GM12878 (cell line): ENCODE measurements at regions not wholly inside any gene's neighbourhood (a gene's known extent, or its start where the extent isn't known, plus 50 kb on each side); places are given as distances from the start of the nearest gene placed in this dataset.

ENCODE experiments used
- ATAC-seq: fragments of 200-7000 bp; cut with Tn5 transposase; 3 replicates; pipeline ENCODE4 v1.9.1; 2020; ENCODE audit warnings: mild to moderate bottlenecking, moderate library complexity
- BruUV-seq: library from RNA; stranded (reverse); fragments of 400-500 nt; replicated peaks from 2 replicates; lab custom pipeline; 2021; lab: Mats Ljungman, UMichigan
- CTCF ChIA-PET: fragments of 300-600 bp; sonication (Branson Sonifier 250); formaldehyde crosslinking; extraction: SDS; loops from one replicate; lab custom pipeline; 2021; ENCODE audit warnings: inconsistent platforms; lab: Yijun Ruan, JAX
- POLR2A ChIA-PET: fragments of 350-600 bp; formaldehyde crosslinking; extraction: SDS; loops from one replicate; lab custom pipeline; 2021; ENCODE audit warnings: inconsistent platforms; lab: Charles Lee
- RAD21 ChIA-PET: fragments of 300-600 bp; sonication (Branson Sonifier 250); formaldehyde crosslinking; loops from one replicate; lab custom pipeline; 2023; ENCODE audit warnings: antibody characterized with exemption; ENCODE audit not compliant: unreplicated experiment; lab: Charles Lee
- SMC1A ChIA-PET: fragments of 300-600 bp; sonication (Branson Sonifier 250); formaldehyde crosslinking; loops from one replicate; lab custom pipeline; 2023; ENCODE audit not compliant: unreplicated experiment, uncharacterized antibody; lab: Charles Lee
- DNase-seq: peaks from one replicate; pipeline ENCODE4 v3.0.0-alpha.2; 2011; ENCODE audit warnings: low read depth, low spot score
- FAIRE-seq: peaks from 3 replicates; lab custom pipeline; 2011; peaks lifted over from hg19 to GRCh38; lab: Jason Lieb, UNC
- H2AFZ ChIP-seq: 2 replicates; pipeline ENCODE4 v1.6.0; 2011; ENCODE audit warnings: low read depth, low read length, control low read depth; ENCODE audit not compliant: control insufficient read depth
- H3K27ac ChIP-seq: 2 replicates; pipeline ENCODE4 v1.5.1; 2011; ENCODE audit warnings: control low read depth; ENCODE audit not compliant: control insufficient read depth, insufficient read depth
- H3K27me3 ChIP-seq, 2 experiments: replicated peaks in 1 of 2; 2 replicates each; pipeline versions ENCODE4 v1.6.0 to v1.6.1; 2011; ENCODE audit warnings: low read length in 1 of 2; ENCODE audit not compliant: control insufficient read depth in 2 of 2, insufficient read depth in 2 of 2
- H3K36me3 ChIP-seq, 2 experiments: 2 replicates each; pipeline ENCODE4 v1.5.1; 2011; ENCODE audit warnings: low read length in 1 of 2; ENCODE audit not compliant: control insufficient read depth in 2 of 2, insufficient read depth in 2 of 2
- H3K4me1 ChIP-seq: 2 replicates; pipeline ENCODE4 v1.6.1; 2011; ENCODE audit warnings: mild to moderate bottlenecking, low read length, moderate library complexity, mixed read lengths; ENCODE audit not compliant: control insufficient read depth, insufficient read depth
- H3K4me2 ChIP-seq: 2 replicates; pipeline ENCODE4 v1.6.0; 2011; ENCODE audit warnings: control low read depth; ENCODE audit not compliant: control insufficient read depth, insufficient read depth
- H3K4me3 ChIP-seq: fragments of 200-600 bp; sonication (generic); 2 replicates; pipeline ENCODE4 v1.5.1; 2016
- H3K79me2 ChIP-seq: 2 replicates; pipeline ENCODE4 v1.6.0; 2011; ENCODE audit warnings: low read length; ENCODE audit not compliant: control insufficient read depth, insufficient read depth
- H3K9ac ChIP-seq: 2 replicates; pipeline ENCODE4 v1.8.0; 2011; ENCODE audit warnings: low read length, control low read depth, mixed read lengths; ENCODE audit not compliant: control insufficient read depth, insufficient read depth
- H3K9me3 ChIP-seq: replicated peaks from 3 replicates; pipeline ENCODE4 v1.5.1; 2011; ENCODE audit warnings: mild to moderate bottlenecking, low read length; ENCODE audit not compliant: control insufficient read depth, insufficient read depth
- H4K20me1 ChIP-seq: 2 replicates; pipeline ENCODE4 v1.6.0; 2011; ENCODE audit not compliant: control insufficient read depth, insufficient read depth
- ATF7 ChIP-seq: fragments of 450-650 bp; IDR thresholded peaks from 2 replicates; pipeline ENCODE4 v1.6.1; 2016; ENCODE audit warnings: low read depth, mild to moderate bottlenecking
- BCL11A ChIP-seq: IDR thresholded peaks from 2 replicates; pipeline ENCODE4 v1.6.1; 2011; ENCODE audit warnings: low read depth, low read length
- BCLAF1 ChIP-seq: fragments of 450-650 bp; IDR thresholded peaks from 2 replicates; pipeline ENCODE4 v1.6.1; 2017; ENCODE audit warnings: antibody characterized with exemption, mild to moderate bottlenecking, moderate library complexity
- CBX3 ChIP-seq: fragments of 200-600 bp; sonication (generic); IDR thresholded peaks from 2 replicates; pipeline ENCODE4 v1.6.1; 2016; ENCODE audit warnings: low read depth, borderline replicate concordance
- EED ChIP-seq: sonication (generic); IDR thresholded peaks from 2 replicates; pipeline ENCODE4 v1.6.1; 2016; ENCODE audit warnings: antibody characterized with exemption, low read depth
- IKZF1 ChIP-seq: fragments of 450-650 bp; conservative IDR thresholded peaks from 2 replicates; pipeline ENCODE4 v1.6.1; 2017; ENCODE audit warnings: antibody characterized with exemption, mild to moderate bottlenecking
- MTA2 ChIP-seq: fragments of 450-650 bp; IDR thresholded peaks from 2 replicates; pipeline ENCODE4 v1.6.1; 2016; ENCODE audit warnings: low read depth, mild to moderate bottlenecking, moderate library complexity
- MYC ChIP-seq: IDR thresholded peaks from 2 replicates; pipeline ENCODE4 v1.6.1; 2011; ENCODE audit warnings: mild to moderate bottlenecking, low read length, moderate library complexity, inconsistent platforms; ENCODE audit not compliant: insufficient read depth, insufficient replicate concordance, insufficient read length, severe bottlenecking
- NR2C2 ChIP-seq: IDR thresholded peaks from 2 replicates; pipeline ENCODE4 v1.6.1; 2011; ENCODE audit warnings: borderline replicate concordance, low read depth; ENCODE audit not compliant: control insufficient read depth, insufficient read length
- POLR2A ChIP-seq: IDR thresholded peaks from 2 replicates; pipeline ENCODE4 v1.6.1; 2011; ENCODE audit warnings: low read depth, mild to moderate bottlenecking, low read length
- RB1 ChIP-seq: fragments of 450-650 bp; formaldehyde crosslinking; IDR thresholded peaks from 2 replicates; pipeline ENCODE4 v1.6.1; 2017; ENCODE audit warnings: mild to moderate bottlenecking, borderline replicate concordance
- SMARCA5 ChIP-seq: fragments of 450-650 bp; IDR thresholded peaks from 2 replicates; pipeline ENCODE4 v1.6.1; 2017; ENCODE audit warnings: mild to moderate bottlenecking
- SMC3 ChIP-seq: IDR thresholded peaks from 2 replicates; pipeline ENCODE4 v1.6.1; 2011; ENCODE audit warnings: low read length, improper control_type of control experiment, borderline replicate concordance
- SREBF2 ChIP-seq: IDR thresholded peaks from 2 replicates; pipeline ENCODE4 v1.6.1; 2012; ENCODE audit warnings: mild to moderate bottlenecking, low read length
- ZBED1 ChIP-seq: IDR thresholded peaks from 2 replicates; pipeline ENCODE4 v1.6.1; 2016; ENCODE audit warnings: borderline replicate concordance
- ZSCAN29 ChIP-seq: fragments of 450-650 bp; IDR thresholded peaks from 2 replicates; pipeline ENCODE4 v1.6.1; 2017; ENCODE audit warnings: mild to moderate bottlenecking, moderate library complexity
- ZZZ3 ChIP-seq: IDR thresholded peaks from 2 replicates; pipeline ENCODE4 v1.6.1; 2011; ENCODE audit warnings: low read depth; ENCODE audit not compliant: control insufficient read depth, insufficient read length
- WGBS: methylation state at CpG from one replicate; pipeline ENCODE4 v1.1.6; 2016; ENCODE audit warnings: low lambda C conversion rate; ENCODE audit not compliant: insufficient replicate concordance, insufficient coverage; ENCODE audit errors: missing lambda C conversion rate; 5-methylcytosine and 5-hydroxymethylcytosine counted together
- in situ Hi-C: fragments of 300-500 bp; cut with MboI; formaldehyde crosslinking; loops from 9 replicates; pipeline ENCODE4 v1.14.3; 2018; ENCODE audit warnings: mixed read lengths
- intact Hi-C: fragments of 100-400 bp; cut with micrococcal nuclease; formaldehyde crosslinking; loops from one replicate; pipeline ENCODE4 v1.14.2; 2022; ENCODE audit not compliant: unreplicated experiment
- TF ChIP-seq, protein P1 (sequence below): fragments of 450-650 bp; IDR thresholded peaks from 2 replicates; pipeline ENCODE4 v1.6.1; 2016; ENCODE audit warnings: mild to moderate bottlenecking
- TF ChIP-seq, protein P2 (sequence below): IDR thresholded peaks from 2 replicates; pipeline ENCODE4 v1.6.1; 2012; ENCODE audit warnings: low read depth, low read length, improper control_type of control experiment

GRCh38 chr9:88197781-88198340, 59.6 kb upstream of the SPATA31C2 start:
- Histone ChIP-seq H4K20me1 (no peaks in the 10 kb centered on the region), H3K79me2 (no peaks in the 10 kb centered on the region), H3K9ac (no peak overlapping the region), H3K4me3 (no peak overlapping the region), H3K36me3 (no peaks in the 10 kb centered on the region), H3K4me1 (no peaks in the 10 kb centered on the region), H3K27me3 (no peaks in the 10 kb centered on the region), H3K4me2 (no peak overlapping the region), H2AFZ (no peak overlapping the region), H3K9me3 (no peaks in the 10 kb centered on the region), H3K27ac (no peak overlapping the region)
- no TSS peak for BruUV-seq
- ATAC-seq, result no peak
- in situ Hi-C loops, result no loop called here
- DNase-seq, result no peak
- RAD21 ChIA-PET, result no interaction called here
- CTCF ChIA-PET, result no interaction called here
- POLR2A ChIA-PET, result no interaction called here
- intact Hi-C loops, result no loop called here
- SMC1A ChIA-PET, result no interaction called here
- no peak for FAIRE-seq
- 21% methylated on average over 4 of the region's 4 CpGs for WGBS
- TF ChIP-seq SMARCA5 (no peak), ATF7 (no peak), ZBED1 (no peak), CBX3 (no peak), RB1 (no peak), SMC3 (no peak), ZSCAN29 (no peak), EED (no peak), BCLAF1 (no peak), BCL11A (no peak), ZZZ3 (no peak), MYC (no peak), POLR2A (no peak), IKZF1 (no peak), SREBF2 (no peak), NR2C2 (no peak), MTA2 (no peak)
- TF ChIP-seq, protein P1, sequence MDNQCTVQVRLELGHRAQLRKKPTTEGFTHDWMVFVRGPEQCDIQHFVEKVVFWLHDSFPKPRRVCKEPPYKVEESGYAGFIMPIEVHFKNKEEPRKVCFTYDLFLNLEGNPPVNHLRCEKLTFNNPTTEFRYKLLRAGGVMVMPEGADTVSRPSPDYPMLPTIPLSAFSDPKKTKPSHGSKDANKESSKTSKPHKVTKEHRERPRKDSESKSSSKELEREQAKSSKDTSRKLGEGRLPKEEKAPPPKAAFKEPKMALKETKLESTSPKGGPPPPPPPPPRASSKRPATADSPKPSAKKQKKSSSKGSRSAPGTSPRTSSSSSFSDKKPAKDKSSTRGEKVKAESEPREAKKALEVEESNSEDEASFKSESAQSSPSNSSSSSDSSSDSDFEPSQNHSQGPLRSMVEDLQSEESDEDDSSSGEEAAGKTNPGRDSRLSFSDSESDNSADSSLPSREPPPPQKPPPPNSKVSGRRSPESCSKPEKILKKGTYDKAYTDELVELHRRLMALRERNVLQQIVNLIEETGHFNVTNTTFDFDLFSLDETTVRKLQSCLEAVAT, result no peak
- TF ChIP-seq, protein P2, sequence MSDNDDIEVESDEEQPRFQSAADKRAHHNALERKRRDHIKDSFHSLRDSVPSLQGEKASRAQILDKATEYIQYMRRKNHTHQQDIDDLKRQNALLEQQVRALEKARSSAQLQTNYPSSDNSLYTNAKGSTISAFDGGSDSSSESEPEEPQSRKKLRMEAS, result no peak
